ENCODE measurements at regions not wholly inside any gene's neighbourhood (a gene's known extent, or its start where the extent isn't known, plus 50 kb on each side); places are given as distances from the start of the nearest gene placed in this dataset.

DNA sequence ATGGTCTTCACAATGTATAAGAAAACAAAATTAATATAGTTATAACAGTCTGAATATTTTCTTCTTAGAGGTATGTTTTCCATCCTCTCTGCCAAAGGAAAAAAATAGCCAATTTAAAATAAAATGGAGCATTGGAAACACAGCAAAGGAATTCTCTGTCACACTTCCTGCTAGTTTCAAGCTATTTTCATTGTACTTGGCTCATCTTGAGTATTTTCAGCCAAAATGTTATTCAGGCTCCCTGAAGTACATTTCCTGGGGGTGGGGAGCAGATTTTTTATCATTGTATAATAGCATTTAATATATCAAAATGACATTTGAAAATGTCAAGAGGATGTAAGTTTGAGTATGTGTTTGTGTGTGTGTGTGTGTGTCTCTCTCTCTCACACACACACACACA is 463.6 kb upstream of the REG3G start:
- Mint-ChIP-seq H3K27ac (ENCODE audit: unreplicated experiment) (no peak overlapping the region), H3K4me3 (ENCODE audit: unreplicated experiment) (no peak overlapping the region), H3K4me1 (ENCODE audit: low read depth, unreplicated experiment) (no peaks in the 10 kb centered on the region), H3K36me3 (ENCODE audit: unreplicated experiment) (no peaks in the 10 kb centered on the region), H3K9me3 (ENCODE audit: unreplicated experiment) (peaks cover 2% of the 10 kb centered on the region), H3K27me3 (ENCODE audit: unreplicated experiment) (no peaks in the 10 kb centered on the region)
- TF ChIP-seq CTCF (IDR thresholded peaks at IDR 0.05; ENCODE audit: partially characterized antibody, unreplicated experiment), result no peak
- DNase-seq, result no peak

DNA sequence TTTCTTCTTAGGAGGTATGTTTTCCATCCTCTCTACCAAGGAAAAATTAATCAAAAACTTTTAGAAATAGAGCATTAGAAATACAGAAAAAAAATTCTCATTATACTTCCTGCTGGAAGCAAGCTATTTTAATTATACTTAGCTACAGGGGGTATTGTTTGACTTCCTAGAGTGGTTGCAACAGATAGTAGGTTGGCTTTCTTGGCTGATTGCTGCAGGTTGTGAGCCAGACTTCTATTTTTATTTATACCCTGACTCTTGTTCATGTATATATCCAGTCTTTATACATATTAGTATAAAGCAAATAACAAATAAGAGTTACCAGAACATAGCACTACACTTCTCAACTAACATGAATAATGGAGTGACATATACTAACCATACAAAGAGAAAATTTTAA is 460.8 kb upstream of the REG3G start:
- Mint-ChIP-seq H3K9me3 (ENCODE audit: unreplicated experiment) (peaks cover 2% of the 10 kb centered on the region), H3K4me3 (ENCODE audit: unreplicated experiment) (no peak overlapping the region), H3K36me3 (ENCODE audit: unreplicated experiment) (no peaks in the 10 kb centered on the region), H3K27ac (ENCODE audit: unreplicated experiment) (no peak overlapping the region), H3K27me3 (ENCODE audit: unreplicated experiment) (no peaks in the 10 kb centered on the region), H3K4me1 (ENCODE audit: low read depth, unreplicated experiment) (no peaks in the 10 kb centered on the region)
- TF ChIP-seq CTCF (IDR thresholded peaks at IDR 0.05; ENCODE audit: partially characterized antibody, unreplicated experiment), result no peak
- DNase-seq, result no peak

- Mint-ChIP-seq H3K27me3 (ENCODE audit: unreplicated experiment) (no peaks in the 10 kb centered on the region), H3K36me3 (ENCODE audit: unreplicated experiment) (no peaks in the 10 kb centered on the region), H3K9me3 (ENCODE audit: unreplicated experiment) (peaks cover 2% of the 10 kb centered on the region), H3K27ac (ENCODE audit: unreplicated experiment) (no peak overlapping the region), H3K4me1 (ENCODE audit: low read depth, unreplicated experiment) (no peaks in the 10 kb centered on the region), H3K4me3 (ENCODE audit: unreplicated experiment) (no peak overlapping the region)
- DNase-seq, result no peak
- no peak for TF ChIP-seq CTCF (IDR thresholded peaks at IDR 0.05; ENCODE audit: partially characterized antibody, unreplicated experiment)
Measured at GRCh38 chr2:78568782-78569373, 456.6 kb upstream of the REG3G start.

GRCh38 chr2:78576409-78576808 is 449.1 kb upstream of the REG3G start:
- no peaks in the 10 kb centered on the region for H3K27me3 Mint-ChIP-seq (ENCODE audit: unreplicated experiment)
- TF ChIP-seq CTCF (IDR thresholded peaks at IDR 0.05; ENCODE audit: partially characterized antibody, unreplicated experiment), result no peak
- no peak overlapping the region for H3K27ac Mint-ChIP-seq (ENCODE audit: unreplicated experiment)
- no peaks in the 10 kb centered on the region for H3K4me1 Mint-ChIP-seq (ENCODE audit: low read depth, unreplicated experiment)
- no peaks in the 10 kb centered on the region for H3K36me3 Mint-ChIP-seq (ENCODE audit: unreplicated experiment)
- H3K4me3 Mint-ChIP-seq (ENCODE audit: unreplicated experiment), result no peak overlapping the region
- no peaks in the 10 kb centered on the region for H3K9me3 Mint-ChIP-seq (ENCODE audit: unreplicated experiment)
- no peak for DNase-seq

DNA sequence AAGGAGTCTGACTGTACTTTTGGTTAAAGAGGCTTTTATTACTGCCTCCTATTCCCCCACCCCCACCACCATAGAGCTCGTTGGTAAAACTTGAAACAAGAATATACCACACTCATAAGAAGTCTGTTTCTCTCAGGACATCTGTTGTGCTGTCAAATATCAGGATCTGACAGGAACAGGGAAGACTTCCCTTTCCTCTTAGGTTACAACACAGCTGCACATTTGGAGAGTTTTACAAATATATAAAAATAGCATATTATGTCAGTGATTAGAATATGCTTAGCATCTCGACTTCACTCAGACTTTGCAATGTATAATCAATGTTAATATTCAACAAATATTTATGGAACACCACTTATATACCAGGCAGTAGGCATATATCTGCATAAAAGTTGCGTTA is 439.6 kb upstream of the REG3G start:
- Mint-ChIP-seq H3K4me3 (ENCODE audit: unreplicated experiment) (no peak overlapping the region), H3K36me3 (ENCODE audit: unreplicated experiment) (no peaks in the 10 kb centered on the region), H3K27me3 (ENCODE audit: unreplicated experiment) (no peaks in the 10 kb centered on the region), H3K27ac (ENCODE audit: unreplicated experiment) (no peak overlapping the region), H3K4me1 (ENCODE audit: low read depth, unreplicated experiment) (no peaks in the 10 kb centered on the region), H3K9me3 (ENCODE audit: unreplicated experiment) (no peaks in the 10 kb centered on the region)
- DNase-seq, result no peak
- no peak for TF ChIP-seq CTCF (IDR thresholded peaks at IDR 0.05; ENCODE audit: partially characterized antibody, unreplicated experiment)
